GM20000 (cell line): ENCODE measurements at regions not wholly inside any gene's neighbourhood (a gene's known extent, or its start where the extent isn't known, plus 50 kb on each side); places are given as distances from the start of the nearest gene placed in this dataset.

Experiments used
- DNase-seq: peaks from one replicate; pipeline ENCODE4 v3.0.0; 2012; ENCODE audit warnings: low spot score
- CTCF ChIP-seq: IDR thresholded peaks from 2 replicates; pipeline ENCODE4 v1.5.1; 2012; ENCODE audit warnings: mild to moderate bottlenecking, control low read depth; ENCODE audit errors: extremely low read depth, missing control alignments

DNA sequence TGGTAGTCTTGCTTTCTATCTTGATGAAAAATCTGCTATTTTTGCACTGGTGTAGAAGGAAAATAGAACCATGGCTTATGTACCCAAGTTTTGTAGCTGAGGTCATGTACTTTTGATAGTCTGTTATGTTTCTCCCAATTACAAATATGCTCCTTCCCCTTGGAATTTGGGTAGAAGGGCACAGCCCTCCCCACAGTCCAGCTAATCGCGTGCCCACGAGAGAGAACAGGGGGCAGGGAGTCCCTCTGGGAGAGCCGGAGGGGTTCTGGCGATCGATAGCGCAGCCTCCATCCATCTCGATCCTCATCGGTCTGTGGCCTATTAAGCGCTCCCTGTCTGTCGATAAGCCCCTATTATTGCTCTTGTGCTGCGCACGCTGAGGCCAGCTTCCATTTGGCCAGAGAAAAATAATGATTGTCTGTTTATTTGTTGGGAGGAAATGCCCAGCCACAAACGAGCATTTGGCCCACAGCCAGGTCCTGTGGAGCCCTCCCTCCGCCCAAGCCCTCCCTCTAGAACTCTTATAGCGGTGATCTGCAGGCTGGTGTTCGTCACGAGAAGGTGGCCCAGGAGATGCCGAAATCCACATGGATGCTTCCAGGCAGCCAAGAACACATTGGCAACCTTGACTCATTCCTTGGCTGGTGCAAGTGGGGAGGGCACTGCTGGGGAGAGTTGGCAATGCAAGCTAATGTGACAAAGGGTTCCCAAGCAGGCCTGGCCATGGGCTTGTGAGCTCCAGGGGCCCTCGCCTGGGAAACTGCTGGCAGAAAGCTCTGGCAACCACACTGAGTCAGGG, 134.7 kb upstream of the TNR start:
- DNase-seq: no peak
- TF ChIP-seq CTCF: no peak

- TF ChIP-seq CTCF: no peak
- DNase-seq: no peak
Observed at GRCh38 chr1:175875556-175875955, 132.2 kb upstream of the TNR start.

GRCh38 chr1:175874081-175874480, 130.7 kb upstream of the TNR start:
- no peak for TF ChIP-seq CTCF
- no peak for DNase-seq

GRCh38 chr1:175873290-175873935, 130.0 kb upstream of the TNR start:
- DNase-seq: peak; percentile 32
- TF ChIP-seq CTCF: no peak

DNA sequence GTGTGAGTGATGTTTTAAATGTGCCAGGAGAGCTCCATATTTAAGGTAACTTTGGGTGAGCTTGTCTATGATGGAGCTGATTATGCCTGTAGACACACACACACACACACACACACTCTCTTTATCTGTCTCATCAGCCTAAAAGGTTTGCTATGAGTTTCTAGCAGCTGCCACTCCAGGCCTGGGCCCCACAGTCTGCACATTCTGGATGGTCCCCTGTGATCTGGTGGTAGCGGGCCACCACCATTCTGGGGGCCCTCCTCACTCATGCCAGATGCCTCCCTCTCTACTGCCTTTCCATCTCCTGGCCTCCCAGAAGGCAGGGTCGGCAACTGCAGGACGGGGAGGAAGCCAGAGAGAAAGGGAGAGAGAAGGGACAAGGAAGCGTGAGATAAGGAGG, 129.2 kb upstream of the TNR start:
- no peak for DNase-seq
- TF ChIP-seq CTCF: no peak

DNA sequence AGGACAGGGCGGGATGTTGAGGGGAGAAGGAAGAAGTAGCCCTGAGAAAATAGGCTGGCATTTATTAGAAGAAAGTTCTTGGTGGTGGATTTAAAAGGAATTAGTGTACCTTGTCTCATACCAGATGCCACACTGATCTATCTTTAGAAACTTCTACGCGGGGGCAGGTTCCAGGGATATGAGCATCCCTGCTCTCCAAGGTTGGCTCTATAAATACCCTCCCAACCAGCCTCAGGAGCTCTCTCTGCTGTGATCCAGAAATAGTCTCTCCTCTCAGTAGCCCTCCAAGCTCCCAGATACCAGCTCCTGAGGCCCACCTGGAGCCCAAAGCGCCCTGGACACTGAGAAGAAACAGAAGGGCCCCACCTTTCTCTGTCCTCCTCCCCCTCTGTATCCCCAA, 128.3 kb upstream of the TNR start:
- no peak for DNase-seq
- no peak for TF ChIP-seq CTCF

GRCh38 chr1:175870217-175870616, 126.8 kb upstream of the TNR start:
- DNase-seq: no peak

More at GRCh38 chr1:175870217-175870616, 126.8 kb upstream of the TNR start:
- TF ChIP-seq CTCF: no peak
